A549 (cell line): ENCODE measurements at regions not wholly inside any gene's neighbourhood (a gene's known extent, or its start where the extent isn't known, plus 50 kb on each side); places are given as distances from the start of the nearest gene placed in this dataset.

Experiments
- CTCF ChIP-seq: fragments of >200 bp; sonication (Bioruptor Twin); formaldehyde crosslinking; IDR thresholded peaks from 3 replicates; pipeline ENCODE4 v1.5.1; 2016
- EHF ChIP-seq: fragments of 250-450 bp; sonication (Bioruptor Pico); IDR thresholded peaks from 2 replicates; pipeline ENCODE4 v1.5.0; 2020; ENCODE audit warnings: mild to moderate bottlenecking
- JUNB ChIP-seq: fragments of >200 bp; sonication (Bioruptor Twin); formaldehyde crosslinking; IDR thresholded peaks from 2 replicates; pipeline ENCODE4 v1.6.1; 2016
- MAX ChIP-seq: IDR thresholded peaks from 2 replicates; pipeline ENCODE4 v1.6.1; 2012

GRCh38 chr5:90308787-90309585, 100.6 kb downstream of the CETN3 start:
- TF ChIP-seq MAX (no peak), CTCF (no peak), JUNB (no peak), EHF (CRISPR knock-in tag) (no peak)
